ENCODE measurements at regions not wholly inside any gene's neighbourhood (a gene's known extent, or its start where the extent isn't known, plus 50 kb on each side); places are given as distances from the start of the nearest gene placed in this dataset.
"Not testable (repeated sequence)": the region's sequence is repeated elsewhere in the genome, so short reads cannot be mapped to it uniquely, and the experiment has no call there.

DNA sequence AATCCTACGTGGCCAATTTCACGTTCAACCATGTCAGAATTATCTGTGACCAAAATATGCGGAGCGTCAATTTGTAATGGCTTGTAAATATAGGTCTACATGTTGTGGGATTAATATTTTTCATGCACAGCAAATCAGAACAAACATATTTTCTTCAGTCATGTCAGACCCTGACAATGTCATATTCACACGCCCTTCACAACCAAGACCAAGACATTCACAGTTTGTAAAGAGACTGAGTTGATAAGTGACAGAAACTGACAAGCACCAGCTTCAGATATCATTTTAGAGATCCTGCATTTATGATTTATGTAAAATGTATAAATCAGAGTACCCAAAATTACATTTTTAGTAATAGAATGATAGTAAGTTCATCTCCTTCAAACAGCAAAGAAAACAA lies 57.3 kb upstream of the NOVA1 start:
- DNase-seq (ENCODE audit: low spot score): no peak
- H3K27ac Mint-ChIP-seq: no peak overlapping the region
- peaks cover 33% of the 10 kb centered on the region for H3K9me3 Mint-ChIP-seq
- no peak overlapping the region for H3K4me3 Mint-ChIP-seq
- no peaks in the 10 kb centered on the region for H3K27me3 Mint-ChIP-seq (ENCODE audit: low read depth)
- no peaks in the 10 kb centered on the region for H3K36me3 Mint-ChIP-seq (ENCODE audit: low read depth)
- no peaks in the 10 kb centered on the region for H3K4me1 Mint-ChIP-seq (ENCODE audit: low read depth)

DNA sequence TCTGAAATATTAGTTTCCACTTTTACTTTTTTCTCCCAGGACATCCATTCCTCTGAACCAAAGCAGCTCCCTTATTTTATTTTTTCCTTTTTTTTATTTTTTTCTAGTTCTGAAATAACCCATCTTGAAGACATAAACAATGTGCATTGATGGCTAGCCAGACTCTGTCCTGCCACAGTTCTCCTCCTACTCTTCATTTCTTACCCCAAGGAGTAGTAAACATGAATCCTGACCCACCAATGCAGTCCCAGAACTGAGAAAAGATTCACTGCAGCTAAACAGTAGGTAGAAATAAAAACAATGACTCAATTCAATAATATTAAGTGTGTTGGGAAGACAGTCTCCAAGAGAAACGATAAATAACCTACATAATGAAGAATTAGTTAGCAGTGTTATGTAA lies 65.7 kb upstream of the NOVA1 start:
- DNase-seq (ENCODE audit: low spot score): no peak
- Mint-ChIP-seq H3K4me3 (no peak overlapping the region), H3K36me3 (ENCODE audit: low read depth) (no peaks in the 10 kb centered on the region), H3K27ac (no peak overlapping the region), H3K27me3 (ENCODE audit: low read depth) (no peaks in the 10 kb centered on the region), H3K4me1 (ENCODE audit: low read depth) (no peaks in the 10 kb centered on the region), H3K9me3 (peaks cover 41% of the 10 kb centered on the region)

DNA sequence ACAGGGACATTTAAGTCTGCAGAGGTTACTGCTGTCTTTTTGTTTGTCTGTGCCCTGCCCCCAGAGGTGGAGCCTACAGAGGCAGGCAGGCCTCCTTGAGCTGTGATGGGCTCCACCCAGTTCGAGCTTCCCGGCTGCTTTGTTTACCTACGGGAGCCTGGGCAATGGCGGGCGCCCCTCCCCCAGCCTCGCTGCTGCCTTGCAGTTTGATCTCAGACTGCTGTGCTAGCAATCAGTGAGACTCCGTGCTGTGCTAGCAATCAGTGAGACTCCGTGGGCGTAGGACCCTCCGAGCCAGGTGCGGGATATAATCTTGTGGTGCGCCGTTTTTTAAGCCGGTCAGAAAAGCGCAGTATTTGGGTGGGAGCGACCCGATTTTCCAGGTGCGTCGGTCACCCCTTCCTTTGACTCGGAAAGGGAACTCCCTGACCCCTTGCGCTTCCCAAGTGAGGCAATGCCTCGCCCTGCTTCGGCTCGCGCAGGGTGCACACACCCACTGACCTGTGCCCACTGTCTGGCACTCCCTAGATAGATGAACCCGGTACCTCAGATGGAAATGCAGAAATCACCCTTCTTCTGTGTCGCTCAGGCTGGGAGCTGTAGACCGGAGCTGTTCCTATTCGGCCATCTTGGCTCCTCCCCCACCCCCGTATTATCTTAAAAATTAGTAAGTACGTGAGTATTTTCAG lies 81.0 kb upstream of the NOVA1 start:
- not testable (repeated sequence) for DNase-seq (ENCODE audit: low spot score); H3K36me3 Mint-ChIP-seq (ENCODE audit: low read depth); H3K4me3 Mint-ChIP-seq; H3K4me1 Mint-ChIP-seq (ENCODE audit: low read depth); H3K27me3 Mint-ChIP-seq (ENCODE audit: low read depth); H3K27ac Mint-ChIP-seq
- H3K9me3 Mint-ChIP-seq: peaks cover 38% of the 10 kb centered on the region

DNA sequence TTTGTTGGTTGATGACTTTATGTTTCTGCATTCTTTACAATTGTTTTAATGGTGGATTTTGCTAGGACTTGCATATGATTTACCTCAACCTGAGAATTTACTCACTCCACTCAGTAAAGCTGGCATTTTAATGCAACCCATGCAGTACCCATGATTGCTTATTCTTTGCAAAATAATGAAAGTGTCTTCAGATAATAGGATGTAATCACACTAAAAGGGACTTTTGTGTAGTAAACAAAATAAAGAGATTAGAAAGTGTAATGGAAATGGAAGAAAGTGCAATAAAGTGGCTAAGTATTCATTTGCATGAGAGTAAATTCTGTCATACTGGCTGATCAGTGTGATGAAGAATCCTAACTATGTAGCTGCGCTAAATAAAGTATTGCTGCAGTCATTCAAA lies 87.6 kb upstream of the NOVA1 start:
- Mint-ChIP-seq H3K27me3 (ENCODE audit: low read depth) (no peaks in the 10 kb centered on the region), H3K27ac (no peak overlapping the region), H3K4me3 (no peak overlapping the region), H3K9me3 (peaks cover 32% of the 10 kb centered on the region), H3K4me1 (ENCODE audit: low read depth) (no peaks in the 10 kb centered on the region), H3K36me3 (ENCODE audit: low read depth) (no peaks in the 10 kb centered on the region)
- DNase-seq (ENCODE audit: low spot score): no peak

DNA sequence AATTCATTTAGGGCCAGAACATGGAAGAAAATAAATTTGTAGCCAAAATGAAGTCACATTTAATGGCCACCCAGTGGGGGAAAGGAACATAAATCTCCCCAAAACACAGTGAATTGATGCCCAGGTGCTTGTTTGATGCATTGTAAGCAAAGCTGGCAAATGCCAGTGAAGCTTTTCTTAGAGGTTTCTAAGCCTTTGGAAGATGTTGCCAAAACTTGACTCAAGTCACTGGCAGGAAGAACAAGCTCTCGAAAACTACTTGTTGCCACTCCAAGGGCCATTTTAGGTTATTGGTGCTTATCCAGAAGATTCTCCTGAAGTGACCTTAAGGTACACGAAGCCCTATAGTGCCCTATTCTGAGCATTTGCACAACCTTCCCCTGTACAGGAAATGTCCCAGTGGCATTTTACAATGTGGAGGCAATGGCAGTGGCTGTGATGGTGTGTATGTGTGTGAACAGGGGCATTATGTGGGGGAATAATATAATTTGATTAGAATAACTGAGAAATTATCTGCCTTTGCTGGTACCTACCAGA lies 89.5 kb upstream of the NOVA1 start:
- no peak overlapping the region for H3K27ac Mint-ChIP-seq
- peaks cover 39% of the 10 kb centered on the region for H3K9me3 Mint-ChIP-seq
- no peaks in the 10 kb centered on the region for H3K27me3 Mint-ChIP-seq (ENCODE audit: low read depth)
- no peaks in the 10 kb centered on the region for H3K36me3 Mint-ChIP-seq (ENCODE audit: low read depth)
- no peak for DNase-seq (ENCODE audit: low spot score)
- H3K4me1 Mint-ChIP-seq (ENCODE audit: low read depth): no peaks in the 10 kb centered on the region
- no peak overlapping the region for H3K4me3 Mint-ChIP-seq

DNA sequence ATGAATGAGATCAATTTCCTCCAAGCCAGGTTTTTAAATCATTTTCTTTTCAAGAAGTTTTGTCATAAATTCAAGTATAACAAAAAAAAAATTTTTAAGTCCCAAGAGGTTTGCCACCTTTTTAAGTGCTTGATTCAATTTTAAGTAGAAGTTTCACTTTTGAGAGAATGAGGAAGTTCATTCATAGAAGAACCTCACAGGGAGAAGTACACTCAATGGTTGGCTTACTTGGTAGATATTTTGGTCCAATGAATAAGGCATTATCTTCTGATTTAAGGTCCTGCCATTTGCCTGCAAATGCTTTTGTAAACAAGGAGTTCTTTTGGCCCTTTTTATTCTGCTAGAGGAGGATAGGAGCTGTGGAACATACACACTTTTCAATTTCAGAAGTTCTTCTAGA lies 96.7 kb upstream of the NOVA1 start:
- H3K9me3 Mint-ChIP-seq: peaks cover 45% of the 10 kb centered on the region
- no peak for DNase-seq (ENCODE audit: low spot score)
- no peaks in the 10 kb centered on the region for H3K27me3 Mint-ChIP-seq (ENCODE audit: low read depth)

DNA sequence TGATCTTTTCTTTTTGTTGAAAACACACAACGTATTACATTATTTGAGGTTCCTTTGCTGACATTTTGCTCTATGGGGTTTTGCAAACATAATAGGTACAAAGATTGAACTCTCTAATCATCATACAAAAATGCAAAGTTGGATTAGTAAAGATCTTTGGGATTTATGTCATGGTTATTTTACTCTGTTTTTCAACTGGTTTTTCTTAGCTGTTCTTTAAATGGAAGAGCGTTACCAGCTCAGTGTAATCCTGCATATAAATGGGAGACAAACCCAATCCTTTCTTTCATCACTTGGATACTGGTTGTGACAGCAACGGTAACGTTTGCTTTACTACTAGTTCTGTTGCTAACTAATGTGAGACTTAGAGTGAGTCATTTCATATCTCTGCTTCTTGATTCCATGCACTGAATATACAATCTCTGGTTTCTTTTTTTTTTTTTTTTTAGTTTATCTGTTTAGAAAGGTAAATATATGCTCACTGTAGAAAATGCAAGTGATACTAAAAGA lies 104.9 kb upstream of the NOVA1 start:
- no peaks in the 10 kb centered on the region for H3K4me1 Mint-ChIP-seq (ENCODE audit: low read depth)
- peaks cover 47% of the 10 kb centered on the region for H3K9me3 Mint-ChIP-seq
- no peak for DNase-seq (ENCODE audit: low spot score)
- H3K36me3 Mint-ChIP-seq (ENCODE audit: low read depth): no peaks in the 10 kb centered on the region
- no peaks in the 10 kb centered on the region for H3K27me3 Mint-ChIP-seq (ENCODE audit: low read depth)
- no peak overlapping the region for H3K4me3 Mint-ChIP-seq
- no peak overlapping the region for H3K27ac Mint-ChIP-seq

More for the DNA sequence above, 96.7 kb upstream of the NOVA1 start:
- H3K4me3 Mint-ChIP-seq: no peak overlapping the region
- H3K36me3 Mint-ChIP-seq (ENCODE audit: low read depth): no peaks in the 10 kb centered on the region
- no peak overlapping the region for H3K27ac Mint-ChIP-seq
- H3K4me1 Mint-ChIP-seq (ENCODE audit: low read depth): no peaks in the 10 kb centered on the region

DNA sequence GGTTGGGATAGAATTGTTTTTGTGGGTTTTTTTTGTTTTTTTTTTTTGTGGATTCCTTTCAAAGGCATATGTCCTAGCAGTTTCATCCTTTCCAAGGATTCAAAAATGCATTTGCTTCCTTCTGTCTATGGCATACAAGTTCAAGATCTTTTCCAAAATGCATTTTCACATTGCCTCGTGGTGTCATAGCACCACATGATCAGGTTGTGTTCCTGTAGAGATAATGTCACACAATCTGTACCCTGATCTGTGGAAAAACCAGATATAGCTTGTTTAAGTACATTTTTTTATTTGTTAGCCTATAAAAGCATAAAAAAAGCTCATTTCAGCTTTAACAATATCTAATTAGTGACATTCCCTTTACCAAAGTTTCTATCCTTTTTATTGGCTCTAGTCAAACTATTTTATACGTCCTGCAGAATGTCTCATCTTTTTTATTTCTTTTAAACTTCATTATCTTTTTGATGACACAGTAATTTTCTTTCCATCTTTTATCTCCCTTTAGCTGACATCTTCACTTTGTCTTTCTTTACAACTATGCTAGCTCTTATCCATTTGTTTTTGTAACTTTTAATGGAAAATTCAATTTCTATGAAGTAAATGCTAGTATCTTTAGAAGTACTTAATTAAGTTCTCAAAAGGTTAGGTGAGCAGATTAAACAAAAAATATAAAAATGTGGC lies 106.0 kb upstream of the NOVA1 start:
- H3K4me3 Mint-ChIP-seq: no peak overlapping the region
- H3K9me3 Mint-ChIP-seq: peaks cover 42% of the 10 kb centered on the region
- no peaks in the 10 kb centered on the region for H3K4me1 Mint-ChIP-seq (ENCODE audit: low read depth)
- no peak overlapping the region for H3K27ac Mint-ChIP-seq
- H3K27me3 Mint-ChIP-seq (ENCODE audit: low read depth): no peaks in the 10 kb centered on the region
- no peak for DNase-seq (ENCODE audit: low spot score)
- H3K36me3 Mint-ChIP-seq (ENCODE audit: low read depth): no peaks in the 10 kb centered on the region

DNA sequence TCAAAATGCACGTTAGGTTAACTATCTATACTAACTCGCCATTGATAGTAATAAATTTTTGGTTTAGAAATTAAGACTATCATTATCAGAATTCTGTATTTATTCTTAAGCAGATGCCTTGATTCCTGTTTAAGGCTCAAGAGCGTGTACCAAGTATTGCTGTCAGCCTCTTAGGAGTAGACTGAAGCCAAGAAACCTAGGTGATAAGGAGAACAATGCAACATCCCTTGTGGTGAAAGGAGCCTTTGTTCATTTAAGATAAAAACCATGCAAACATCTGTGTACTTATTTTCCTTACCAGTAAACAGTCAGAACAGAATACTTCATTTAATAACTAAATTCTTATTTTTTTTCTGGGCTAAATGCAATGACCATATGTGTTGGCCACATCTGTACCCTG lies 109.4 kb upstream of the NOVA1 start:
- H3K27me3 Mint-ChIP-seq (ENCODE audit: low read depth): no peaks in the 10 kb centered on the region
- no peak overlapping the region for H3K27ac Mint-ChIP-seq
- H3K4me3 Mint-ChIP-seq: no peak overlapping the region
- H3K4me1 Mint-ChIP-seq (ENCODE audit: low read depth): no peaks in the 10 kb centered on the region
- no peaks in the 10 kb centered on the region for H3K36me3 Mint-ChIP-seq (ENCODE audit: low read depth)
- no peak for DNase-seq (ENCODE audit: low spot score)
- H3K9me3 Mint-ChIP-seq: peaks cover 39% of the 10 kb centered on the region

DNA sequence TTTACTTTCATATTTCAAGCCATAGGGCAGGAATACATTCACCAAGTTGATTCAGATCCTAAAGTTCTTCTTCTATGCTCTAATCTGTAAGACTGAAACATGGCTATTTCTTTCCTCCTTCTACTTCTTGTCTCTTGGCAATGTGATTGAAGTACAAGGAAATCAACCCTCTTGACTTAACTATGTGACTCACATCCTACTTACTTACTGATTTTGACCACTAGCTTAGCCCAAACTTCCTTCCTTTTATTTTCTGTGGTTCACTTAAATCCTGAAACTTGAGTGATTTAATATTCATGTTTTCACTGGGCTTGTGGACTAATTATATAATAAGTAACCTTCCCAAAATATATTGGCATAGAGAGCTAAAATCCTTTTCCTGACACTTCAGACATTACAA lies 111.2 kb upstream of the NOVA1 start:
- H3K27me3 Mint-ChIP-seq (ENCODE audit: low read depth): no peaks in the 10 kb centered on the region
- H3K4me3 Mint-ChIP-seq: no peak overlapping the region
- DNase-seq (ENCODE audit: low spot score): no peak

DNA sequence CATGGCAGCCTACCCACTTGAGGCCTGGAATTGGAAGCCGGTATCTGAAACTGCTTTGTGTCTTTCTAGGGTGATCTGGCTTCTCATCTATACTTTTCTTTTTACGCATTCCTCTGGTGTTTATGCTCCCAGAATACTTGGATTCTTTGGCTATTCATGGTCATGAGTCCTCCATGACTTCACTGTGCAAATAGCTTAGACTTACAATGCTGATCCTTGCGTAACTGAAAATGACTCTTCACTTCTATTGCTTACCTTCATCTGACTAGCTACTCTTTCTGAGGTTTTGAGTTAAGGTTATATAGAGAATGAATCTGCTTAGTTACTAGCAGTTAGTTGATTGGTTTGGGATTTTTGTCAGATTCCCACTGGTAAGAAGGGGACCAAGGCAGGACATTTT lies 121.7 kb upstream of the NOVA1 start:
- Mint-ChIP-seq H3K4me1 (ENCODE audit: low read depth) (no peaks in the 10 kb centered on the region), H3K36me3 (ENCODE audit: low read depth) (no peaks in the 10 kb centered on the region), H3K27me3 (ENCODE audit: low read depth) (no peaks in the 10 kb centered on the region), H3K27ac (no peak overlapping the region), H3K9me3 (peaks cover 63% of the 10 kb centered on the region), H3K4me3 (no peak overlapping the region)
- DNase-seq (ENCODE audit: low spot score): no peak

More for the DNA sequence above, 111.2 kb upstream of the NOVA1 start:
- no peak overlapping the region for H3K27ac Mint-ChIP-seq
- H3K4me1 Mint-ChIP-seq (ENCODE audit: low read depth): no peaks in the 10 kb centered on the region
- peaks cover 35% of the 10 kb centered on the region for H3K9me3 Mint-ChIP-seq
- no peaks in the 10 kb centered on the region for H3K36me3 Mint-ChIP-seq (ENCODE audit: low read depth)

DNA sequence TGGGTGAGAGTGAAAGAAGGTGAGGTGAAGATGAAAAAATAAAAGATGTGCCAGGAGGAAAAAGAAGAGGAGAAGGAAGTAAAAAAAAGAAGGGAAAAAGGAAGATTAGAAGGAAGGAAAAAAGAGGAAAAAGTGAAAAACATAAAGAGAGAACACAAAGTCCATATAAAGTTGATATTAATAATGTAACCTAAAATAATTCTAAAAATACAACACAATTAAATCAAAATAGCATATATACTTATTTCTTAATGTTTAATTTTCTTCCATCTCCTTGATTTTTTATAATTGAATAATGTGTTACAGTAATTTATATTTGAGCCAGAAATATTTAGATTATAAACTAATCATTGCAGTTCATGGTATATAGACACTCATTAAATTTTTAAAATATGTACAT lies 124.4 kb upstream of the NOVA1 start:
- Mint-ChIP-seq H3K4me1 (ENCODE audit: low read depth) (no peaks in the 10 kb centered on the region), H3K4me3 (no peak overlapping the region), H3K27ac (no peak overlapping the region), H3K36me3 (ENCODE audit: low read depth) (no peaks in the 10 kb centered on the region), H3K27me3 (ENCODE audit: low read depth) (no peaks in the 10 kb centered on the region), H3K9me3 (peaks cover 45% of the 10 kb centered on the region)
- no peak for DNase-seq (ENCODE audit: low spot score)

DNA sequence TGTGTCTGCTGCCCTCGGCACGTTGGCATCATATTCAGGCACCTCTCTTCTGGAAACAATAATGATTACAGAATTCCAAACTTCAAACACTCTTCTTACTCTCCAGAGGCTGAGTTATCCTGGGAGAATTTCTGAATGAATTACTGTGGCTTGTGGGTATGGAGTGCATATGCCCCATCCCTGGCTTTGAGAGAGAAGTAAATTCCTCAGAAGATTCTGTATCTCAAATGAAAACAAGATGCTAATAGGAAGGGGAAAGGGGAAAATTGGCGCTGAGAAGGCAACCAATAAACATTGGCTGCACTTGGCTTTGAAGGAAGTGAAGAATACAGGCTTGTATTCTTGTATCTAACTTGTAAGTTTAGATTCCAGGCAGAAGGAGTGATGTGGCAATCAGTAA lies 132.0 kb upstream of the NOVA1 start:
- H3K36me3 Mint-ChIP-seq (ENCODE audit: low read depth): no peaks in the 10 kb centered on the region
- H3K27me3 Mint-ChIP-seq (ENCODE audit: low read depth): no peaks in the 10 kb centered on the region
- H3K27ac Mint-ChIP-seq: no peak overlapping the region
- no peaks in the 10 kb centered on the region for H3K4me1 Mint-ChIP-seq (ENCODE audit: low read depth)
- DNase-seq (ENCODE audit: low spot score): no peak
- no peak overlapping the region for H3K4me3 Mint-ChIP-seq
- H3K9me3 Mint-ChIP-seq: peaks cover 40% of the 10 kb centered on the region

DNA sequence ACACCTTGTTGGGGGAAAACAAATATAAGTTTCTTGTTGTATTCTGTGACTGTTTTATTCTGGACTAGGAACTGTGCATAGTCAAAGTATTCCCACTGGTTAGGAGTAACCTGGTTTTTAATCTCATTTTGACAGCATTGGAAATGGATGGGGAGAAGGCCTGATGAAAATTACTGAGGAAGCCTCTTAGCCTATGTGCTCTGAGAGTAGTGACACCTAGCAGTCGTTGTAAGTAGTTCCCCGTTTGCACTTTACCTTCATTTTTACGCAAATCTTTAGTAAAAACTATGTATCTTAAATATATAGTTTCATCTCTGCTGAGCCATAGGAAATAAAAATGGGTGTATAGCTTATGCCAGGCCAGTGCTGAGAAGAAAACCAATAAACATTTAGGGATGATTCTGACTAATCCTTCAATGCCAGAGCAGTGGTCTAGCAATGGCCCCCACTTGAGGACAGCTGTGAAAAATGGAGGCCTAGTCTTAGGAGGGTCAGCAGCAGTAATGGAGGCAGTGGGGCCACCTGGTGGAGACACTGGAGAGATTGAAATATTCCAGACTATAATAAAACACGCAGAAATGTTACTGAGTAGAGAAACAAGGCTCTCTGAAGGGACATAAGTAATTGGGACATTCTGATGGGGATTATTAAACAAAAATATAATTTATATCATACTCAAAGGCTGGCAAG lies 133.2 kb upstream of the NOVA1 start:
- Mint-ChIP-seq H3K9me3 (peaks cover 47% of the 10 kb centered on the region), H3K36me3 (ENCODE audit: low read depth) (no peaks in the 10 kb centered on the region), H3K4me1 (ENCODE audit: low read depth) (no peaks in the 10 kb centered on the region), H3K27ac (no peak overlapping the region), H3K4me3 (no peak overlapping the region), H3K27me3 (ENCODE audit: low read depth) (no peaks in the 10 kb centered on the region)
- no peak for DNase-seq (ENCODE audit: low spot score)
